Natural killer cell (primary cell): ENCODE measurements at regions not wholly inside any gene's neighbourhood (a gene's known extent, or its start where the extent isn't known, plus 50 kb on each side); places are given as distances from the start of the nearest gene placed in this dataset.

Experiments used
- ATAC-seq, 3 donors: fragments of 150-1000 bp in 2 of 3; fragments of 200-7000 bp in 1 of 3; cut with Tn5 transposase; 1 replicate in 1 of 3; 2 replicates in 2 of 3; pipeline ENCODE4 v1.10.0; 2021; ENCODE audit warnings: mild to moderate bottlenecking in 2 of 3, moderate library complexity in 2 of 3
- DNase-seq, 2 donors: peaks; one replicate each; pipeline versions ENCODE4 v3.0.0 to v3.0.0-alpha.2; 2013 to 2021; ENCODE audit warnings: mixed read lengths in 1 of 2
- H3K27ac ChIP-seq: one replicate; pipeline ENCODE4 v1.5.1; 2013; ENCODE audit warnings: mild to moderate bottlenecking, low read length
- H3K27me3 ChIP-seq: one replicate; pipeline ENCODE4 v1.6.1; 2013; ENCODE audit warnings: low read length; ENCODE audit not compliant: control insufficient read depth, insufficient read depth
- H3K36me3 ChIP-seq: one replicate; pipeline ENCODE4 v1.6.1; 2013; ENCODE audit warnings: low read length; ENCODE audit not compliant: control insufficient read depth, insufficient read depth
- H3K4me1 ChIP-seq: one replicate; pipeline ENCODE4 v1.6.1; 2013; ENCODE audit warnings: low read length; ENCODE audit not compliant: control insufficient read depth, insufficient read depth
- H3K4me3 ChIP-seq: one replicate; pipeline ENCODE4 v1.5.1; 2013; ENCODE audit warnings: low read length
- H3K9me3 ChIP-seq: one replicate; pipeline ENCODE4 v1.6.1; 2013; ENCODE audit warnings: low read length; ENCODE audit not compliant: control insufficient read depth, insufficient read depth
- H3K27ac Mint-ChIP-seq, 2 donors: one replicate each; pipeline ENCODE4 v1.8.0; 2022; ENCODE audit warnings: mild to moderate bottlenecking in 2 of 2, mixed read lengths in 2 of 2, moderate library complexity in 1 of 2
- H3K27me3 Mint-ChIP-seq, 2 donors: one replicate each; pipeline ENCODE4 v1.8.0; 2022; ENCODE audit warnings: low read depth in 2 of 2, mixed read lengths in 2 of 2
- H3K36me3 Mint-ChIP-seq: one replicate; pipeline ENCODE4 v1.8.0; 2022; ENCODE audit warnings: mixed read lengths
- H3K4me1 Mint-ChIP-seq, 2 donors: one replicate each; pipeline ENCODE4 v1.8.0; 2022; ENCODE audit warnings: mixed read lengths in 2 of 2
- H3K4me3 Mint-ChIP-seq: one replicate; pipeline ENCODE4 v1.8.0; 2022; ENCODE audit warnings: mild to moderate bottlenecking, moderate library complexity, mixed read lengths
- H3K9me3 Mint-ChIP-seq, 2 donors: one replicate each; pipeline ENCODE4 v1.8.0; 2022; ENCODE audit warnings: mixed read lengths in 2 of 2
- WGBS: methylation state at CpG from one replicate; pipeline ENCODE4 v1.1.7; 2013; ENCODE audit warnings: missing lambda C conversion rate; ENCODE audit not compliant: insufficient coverage; 5-methylcytosine and 5-hydroxymethylcytosine counted together
- intact Hi-C: fragments of 100-400 bp; cut with micrococcal nuclease; formaldehyde crosslinking; loops from one replicate; pipeline ENCODE4 v1.14.2; 2022
- TF ChIP-seq, protein P1 (sequence below): fragments of 200-600 bp; IDR thresholded peaks from one replicate; pipeline ENCODE4 v1.8.0; 2022; ENCODE audit warnings: antibody characterized with exemption

DNA sequence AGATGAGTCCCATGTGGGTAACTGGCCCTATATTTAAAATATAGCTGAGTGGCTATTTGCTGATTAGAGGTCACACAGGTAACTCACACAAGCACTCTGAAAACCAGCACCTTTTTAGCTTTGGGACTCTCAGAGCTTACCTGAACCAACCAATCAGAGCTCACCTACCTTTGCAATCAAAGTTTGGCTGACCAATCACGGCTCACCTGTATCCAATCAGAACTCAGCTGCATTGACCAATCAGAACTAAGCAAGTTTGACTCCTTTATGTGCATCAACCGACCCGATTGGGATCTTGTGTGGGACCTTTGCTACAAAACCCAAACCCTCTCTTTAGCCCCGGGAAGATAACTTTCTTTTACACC, 106.8 kb upstream of the NXT1 start:
- Histone ChIP-seq H3K9me3 (no peaks in the 10 kb centered on the region), H3K4me1 (no peaks in the 10 kb centered on the region), H3K27ac (no peak overlapping the region), H3K27me3 (no peaks in the 10 kb centered on the region), H3K36me3 (no peaks in the 10 kb centered on the region), H3K4me3 (no peak overlapping the region)
- Mint-ChIP-seq H3K36me3 (no peaks in the 10 kb centered on the region), H3K27ac (no peak overlapping the region), H3K9me3 (peaks cover 2 to 6% of the 10 kb centered on the region in 2 donors), H3K4me1 (peaks cover 0 to 7% of the 10 kb centered on the region in 2 donors), H3K27me3 (peaks cover 14 to 17% of the 10 kb centered on the region in 2 donors), H3K4me3 (no peak overlapping the region)
- intact Hi-C loops, result no loop called here
- no peak for ATAC-seq
- DNase-seq, result no peak
- 96% methylated on average over 4 of the region's 4 CpGs for WGBS
- TF ChIP-seq, protein P1, sequence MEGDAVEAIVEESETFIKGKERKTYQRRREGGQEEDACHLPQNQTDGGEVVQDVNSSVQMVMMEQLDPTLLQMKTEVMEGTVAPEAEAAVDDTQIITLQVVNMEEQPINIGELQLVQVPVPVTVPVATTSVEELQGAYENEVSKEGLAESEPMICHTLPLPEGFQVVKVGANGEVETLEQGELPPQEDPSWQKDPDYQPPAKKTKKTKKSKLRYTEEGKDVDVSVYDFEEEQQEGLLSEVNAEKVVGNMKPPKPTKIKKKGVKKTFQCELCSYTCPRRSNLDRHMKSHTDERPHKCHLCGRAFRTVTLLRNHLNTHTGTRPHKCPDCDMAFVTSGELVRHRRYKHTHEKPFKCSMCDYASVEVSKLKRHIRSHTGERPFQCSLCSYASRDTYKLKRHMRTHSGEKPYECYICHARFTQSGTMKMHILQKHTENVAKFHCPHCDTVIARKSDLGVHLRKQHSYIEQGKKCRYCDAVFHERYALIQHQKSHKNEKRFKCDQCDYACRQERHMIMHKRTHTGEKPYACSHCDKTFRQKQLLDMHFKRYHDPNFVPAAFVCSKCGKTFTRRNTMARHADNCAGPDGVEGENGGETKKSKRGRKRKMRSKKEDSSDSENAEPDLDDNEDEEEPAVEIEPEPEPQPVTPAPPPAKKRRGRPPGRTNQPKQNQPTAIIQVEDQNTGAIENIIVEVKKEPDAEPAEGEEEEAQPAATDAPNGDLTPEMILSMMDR, result no peak

DNA sequence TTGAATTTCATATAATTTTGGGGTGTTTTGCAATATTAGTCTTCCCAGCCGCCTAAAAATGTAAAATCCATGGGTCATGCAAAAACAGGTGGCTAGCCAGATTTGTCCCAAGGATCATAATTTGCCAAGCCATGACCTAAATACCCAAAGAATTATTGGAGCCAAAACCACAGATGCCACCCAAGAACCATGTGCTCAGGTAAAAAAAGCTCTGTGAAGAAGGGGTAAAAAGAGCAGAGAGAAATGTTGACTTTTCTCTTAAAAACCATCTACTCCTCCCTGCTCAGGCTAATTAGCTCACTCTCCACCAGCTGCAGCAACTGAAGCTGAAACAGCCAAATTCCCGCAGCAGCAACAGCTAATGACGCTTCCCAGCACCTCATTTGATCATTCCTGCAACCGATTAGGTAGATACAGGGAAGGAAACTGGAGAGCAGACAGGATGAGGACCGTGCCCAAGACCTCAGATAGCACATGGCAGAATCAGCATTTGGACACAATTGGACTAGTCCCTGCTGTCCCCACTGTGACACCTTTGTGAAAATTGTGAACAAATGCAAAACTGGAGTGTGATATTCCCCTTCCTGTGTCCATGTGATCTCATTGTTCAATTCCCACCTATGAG, 107.9 kb upstream of the NXT1 start:
- Mint-ChIP-seq H3K9me3 (peaks cover 2 to 6% of the 10 kb centered on the region in 2 donors), H3K4me3 (no peak overlapping the region), H3K27me3 (peaks cover 19 to 21% of the 10 kb centered on the region in 2 donors), H3K27ac (no peak overlapping the region), H3K36me3 (no peaks in the 10 kb centered on the region), H3K4me1 (peaks cover 0 to 7% of the 10 kb centered on the region in 2 donors)
- ATAC-seq, result no peak
- 96% methylated on average over 5 of the region's 5 CpGs for WGBS
- TF ChIP-seq, protein P1, result no peak
- no peaks in the 10 kb centered on the region for H3K9me3 ChIP-seq
- intact Hi-C loops, result no loop called here
- H3K36me3 ChIP-seq, result no peaks in the 10 kb centered on the region
- no peak for DNase-seq
- no peaks in the 10 kb centered on the region for H3K27me3 ChIP-seq
- no peaks in the 10 kb centered on the region for H3K4me1 ChIP-seq
- H3K27ac ChIP-seq, result no peak overlapping the region
- no peak overlapping the region for H3K4me3 ChIP-seq

DNA sequence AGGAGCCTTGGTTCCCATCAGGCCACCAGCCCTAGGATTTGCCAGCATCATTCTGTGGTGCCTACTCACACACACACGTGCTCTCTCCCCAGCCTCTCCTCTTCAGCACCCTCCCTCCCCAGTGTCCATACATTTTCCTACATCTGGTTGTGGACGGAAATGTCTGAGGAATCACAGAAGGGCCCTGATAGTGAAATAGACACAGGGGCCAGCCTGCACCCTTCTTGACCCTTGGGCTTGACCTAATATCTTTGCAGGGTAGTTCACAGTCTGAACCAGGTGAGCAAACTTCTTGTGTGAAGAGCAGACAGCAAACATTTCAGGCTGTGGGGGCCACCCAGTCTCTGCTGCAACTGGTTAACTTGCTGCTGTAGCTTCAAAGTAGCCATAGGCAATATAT, 108.5 kb upstream of the NXT1 start:
- H3K4me3 Mint-ChIP-seq, result no peak overlapping the region
- peaks cover 0 to 7% of the 10 kb centered on the region in 2 donors for H3K4me1 Mint-ChIP-seq
- peaks cover 2 to 6% of the 10 kb centered on the region in 2 donors for H3K9me3 Mint-ChIP-seq
- H3K27me3 Mint-ChIP-seq, result peaks cover 21 to 24% of the 10 kb centered on the region in 2 donors
- no peaks in the 10 kb centered on the region for H3K36me3 ChIP-seq
- WGBS, result 88% methylated on average over 2 of the region's 2 CpGs
- H3K36me3 Mint-ChIP-seq, result no peaks in the 10 kb centered on the region
- H3K27ac ChIP-seq, result no peak overlapping the region
- ATAC-seq, result no peak
- H3K4me1 ChIP-seq, result no peaks in the 10 kb centered on the region
- no peaks in the 10 kb centered on the region for H3K27me3 ChIP-seq
- no peak for DNase-seq
- TF ChIP-seq, protein P1, result no peak
- H3K27ac Mint-ChIP-seq, result no peak overlapping the region
- H3K9me3 ChIP-seq, result no peaks in the 10 kb centered on the region
- no peak overlapping the region for H3K4me3 ChIP-seq
- intact Hi-C loops, result no loop called here

DNA sequence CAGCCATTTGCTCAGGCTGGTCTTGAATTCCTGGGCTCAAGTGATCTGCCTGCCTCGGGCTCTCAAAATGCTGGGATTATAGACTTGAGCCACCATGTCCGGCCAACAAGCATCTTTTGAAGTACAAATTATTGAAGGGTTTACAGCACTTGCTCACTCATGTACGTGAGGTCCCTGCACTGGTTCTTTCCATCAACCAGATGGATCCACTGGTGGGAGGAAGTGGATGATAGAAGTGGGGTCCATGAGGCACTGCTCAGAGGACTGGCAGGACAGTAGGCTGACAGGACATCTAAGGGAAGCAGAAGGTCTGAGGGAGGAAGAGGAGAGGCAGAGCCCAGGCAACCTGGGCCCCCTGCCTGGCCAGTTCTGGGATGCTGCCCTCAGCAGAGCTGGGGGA, 109.2 kb upstream of the NXT1 start:
- Histone ChIP-seq H3K27ac (no peak overlapping the region), H3K4me3 (no peak overlapping the region), H3K9me3 (no peaks in the 10 kb centered on the region), H3K27me3 (no peaks in the 10 kb centered on the region), H3K4me1 (no peaks in the 10 kb centered on the region), H3K36me3 (no peaks in the 10 kb centered on the region)
- peaks cover 0 to 7% of the 10 kb centered on the region in 2 donors for H3K4me1 Mint-ChIP-seq
- TF ChIP-seq, protein P1, result no peak
- DNase-seq (no peak), ATAC-seq (no peak)
- H3K27ac Mint-ChIP-seq, result no peak overlapping the region
- 90% methylated on average over 3 of the region's 3 CpGs for WGBS
- intact Hi-C loops, result no loop called here
- H3K36me3 Mint-ChIP-seq, result no peaks in the 10 kb centered on the region
- H3K9me3 Mint-ChIP-seq, result peaks cover 2 to 6% of the 10 kb centered on the region in 2 donors
- peaks cover 21 to 31% of the 10 kb centered on the region in 2 donors for H3K27me3 Mint-ChIP-seq
- no peak overlapping the region for H3K4me3 Mint-ChIP-seq
